ENCODE measurements at regions not wholly inside any gene's neighbourhood (a gene's known extent, or its start where the extent isn't known, plus 50 kb on each side); places are given as distances from the start of the nearest gene placed in this dataset.

- Histone ChIP-seq H3K36me3 (ENCODE audit: control insufficient read depth, insufficient read depth, low read length) (no peaks in the 10 kb centered on the region), H3K9me3 (ENCODE audit: control insufficient read depth, low read length) (no peaks in the 10 kb centered on the region), H3K4me3 (ENCODE audit: low read length) (no peak overlapping the region), H3K4me1 (ENCODE audit: control insufficient read depth, insufficient read depth, low read length) (no peaks in the 10 kb centered on the region), H3K27me3 (ENCODE audit: control insufficient read depth, insufficient read depth, low read length, poor library complexity, severe bottlenecking) (no peaks in the 10 kb centered on the region), H3K9ac (ENCODE audit: extremely low read depth, low read length, poor library complexity, severe bottlenecking) (no peak overlapping the region), H3K27ac (ENCODE audit: low read depth, low read length) (no peak overlapping the region)
- Mint-ChIP-seq H3K4me3 (no peak overlapping the region), H3K36me3 (ENCODE audit: low read depth) (no peaks in the 10 kb centered on the region), H3K27ac (no peak overlapping the region), H3K4me1 (no peaks in the 10 kb centered on the region), H3K9me3 (no peaks in the 10 kb centered on the region), H3K27me3 (ENCODE audit: insufficient read depth) (no peaks in the 10 kb centered on the region)
- no peak for TF ChIP-seq CTCF (conservative IDR thresholded peaks at IDR 0.05)
- WGBS, 2 experiments (ENCODE audit: insufficient coverage in 1 of 2, insufficient read length in 1 of 2) = 100% methylated on average over 2 of the region's 3 CpGs; no CpG with 5 or more reads in 1 of the 2 experiments
- no peak for DNase-seq
Observed at GRCh38 chr4:171288816-171289432, 524.3 kb upstream of the GALNTL6 start.

GRCh38 chr4:171281359-171281758 is 531.8 kb upstream of the GALNTL6 start:
- Mint-ChIP-seq H3K36me3 (ENCODE audit: low read depth) (no peaks in the 10 kb centered on the region), H3K9me3 (no peaks in the 10 kb centered on the region)

GRCh38 chr4:171279131-171279530 is 534.1 kb upstream of the GALNTL6 start:
- Histone ChIP-seq H3K36me3 (ENCODE audit: control insufficient read depth, insufficient read depth, low read length) (no peaks in the 10 kb centered on the region), H3K9me3 (ENCODE audit: control insufficient read depth, low read length) (no peaks in the 10 kb centered on the region), H3K9ac (ENCODE audit: extremely low read depth, low read length, poor library complexity, severe bottlenecking) (no peak overlapping the region), H3K4me1 (ENCODE audit: control insufficient read depth, insufficient read depth, low read length) (no peaks in the 10 kb centered on the region), H3K4me3 (ENCODE audit: low read length) (no peak overlapping the region), H3K27me3 (ENCODE audit: control insufficient read depth, insufficient read depth, low read length, poor library complexity, severe bottlenecking) (no peaks in the 10 kb centered on the region), H3K27ac (ENCODE audit: low read depth, low read length) (no peak overlapping the region)
- Mint-ChIP-seq H3K27me3 (ENCODE audit: insufficient read depth) (no peaks in the 10 kb centered on the region), H3K9me3 (no peaks in the 10 kb centered on the region), H3K36me3 (ENCODE audit: low read depth) (no peaks in the 10 kb centered on the region), H3K27ac (no peak overlapping the region), H3K4me3 (no peak overlapping the region), H3K4me1 (no peaks in the 10 kb centered on the region)
- DNase-seq = no peak
- no peak for TF ChIP-seq CTCF (conservative IDR thresholded peaks at IDR 0.05)
- 95% methylated on average over 2 of the region's 2 CpGs for WGBS, 2 experiments (ENCODE audit: insufficient coverage in 1 of 2, insufficient read length in 1 of 2)

More at GRCh38 chr4:171281359-171281758, 531.8 kb upstream of the GALNTL6 start:
- H3K27ac Mint-ChIP-seq = no peak overlapping the region
- no peak overlapping the region for H3K4me3 Mint-ChIP-seq
- 70 to 82% methylated on average over 3 of the region's 4 CpGs for WGBS, 2 experiments (ENCODE audit: insufficient coverage in 1 of 2, insufficient read length in 1 of 2)
- no peak for TF ChIP-seq CTCF (conservative IDR thresholded peaks at IDR 0.05)
- Histone ChIP-seq H3K27me3 (ENCODE audit: control insufficient read depth, insufficient read depth, low read length, poor library complexity, severe bottlenecking) (no peaks in the 10 kb centered on the region), H3K4me3 (ENCODE audit: low read length) (no peak overlapping the region), H3K4me1 (ENCODE audit: control insufficient read depth, insufficient read depth, low read length) (no peaks in the 10 kb centered on the region), H3K9me3 (ENCODE audit: control insufficient read depth, low read length) (no peaks in the 10 kb centered on the region), H3K27ac (ENCODE audit: low read depth, low read length) (no peak overlapping the region), H3K36me3 (ENCODE audit: control insufficient read depth, insufficient read depth, low read length) (no peaks in the 10 kb centered on the region), H3K9ac (ENCODE audit: extremely low read depth, low read length, poor library complexity, severe bottlenecking) (no peak overlapping the region)
- H3K4me1 Mint-ChIP-seq = no peaks in the 10 kb centered on the region
- no peaks in the 10 kb centered on the region for H3K27me3 Mint-ChIP-seq (ENCODE audit: insufficient read depth)
- DNase-seq = no peak
